Activated CD8-positive, alpha-beta memory T cell treated with anti-CD3 and anti-CD28 coated beads for 1 hour (primary cell): ENCODE measurements at regions not wholly inside any gene's neighbourhood (a gene's known extent, or its start where the extent isn't known, plus 50 kb on each side); places are given as distances from the start of the nearest gene placed in this dataset.

Experiments
- DNase-seq, 2 donors: peaks; one replicate each; pipeline ENCODE4 v3.0.0-alpha.2; 2020; ENCODE audit warnings: low read depth in 1 of 2; ENCODE audit errors: extremely low read depth in 1 of 2

- DNase-seq = no peak
Observed at GRCh38 chr14:98962118-98962517, 309.9 kb downstream of the BCL11B start.

- DNase-seq = no peak
Observed at GRCh38 chr14:98963610-98964009, 308.4 kb downstream of the BCL11B start.

- DNase-seq = no peak
Observed at GRCh38 chr14:98964171-98964570, 307.8 kb downstream of the BCL11B start.

- no peak for DNase-seq
Observed at GRCh38 chr14:98965076-98965475, 306.9 kb downstream of the BCL11B start.

GRCh38 chr14:98966016-98966415 is 306.0 kb downstream of the BCL11B start:
- no peak for DNase-seq

- DNase-seq = no peak
Observed at GRCh38 chr14:98966475-98967162, 305.4 kb downstream of the BCL11B start.

- no peak for DNase-seq
Observed at GRCh38 chr14:98974113-98974512, 297.9 kb downstream of the BCL11B start.

- no peak for DNase-seq
Observed at GRCh38 chr14:98976271-98976670, 295.7 kb downstream of the BCL11B start.

GRCh38 chr14:98977451-98977850 is 294.5 kb downstream of the BCL11B start:
- DNase-seq = no peak

- no peak for DNase-seq
Observed at GRCh38 chr14:98982986-98983385, 289.0 kb downstream of the BCL11B start.

- no peak for DNase-seq
Observed at GRCh38 chr14:98984027-98984718, 287.8 kb downstream of the BCL11B start.

GRCh38 chr14:98984719-98985041 is 287.3 kb downstream of the BCL11B start:
- DNase-seq = peak; percentile 38 to 43

- no peak for DNase-seq
Observed at GRCh38 chr14:98993818-98994217, 278.2 kb downstream of the BCL11B start.

- no peak for DNase-seq
Observed at GRCh38 chr14:98994561-98994960, 277.4 kb downstream of the BCL11B start.

- DNase-seq = no peak
Observed at GRCh38 chr14:98997526-98998205, 274.3 kb downstream of the BCL11B start.

- no peak for DNase-seq
Observed at GRCh38 chr14:98999345-98999744, 272.7 kb downstream of the BCL11B start.

- DNase-seq = no peak
Observed at GRCh38 chr14:98999901-99000300, 272.1 kb downstream of the BCL11B start.

GRCh38 chr14:99001241-99001640 is 270.8 kb downstream of the BCL11B start:
- DNase-seq = no peak

GRCh38 chr14:99003646-99004045 is 268.4 kb downstream of the BCL11B start:
- DNase-seq = no peak

GRCh38 chr14:99004112-99004511 is 267.9 kb downstream of the BCL11B start:
- DNase-seq = no peak

- no peak for DNase-seq
Observed at GRCh38 chr14:99006276-99006675, 265.7 kb downstream of the BCL11B start.

- DNase-seq = no peak
Observed at GRCh38 chr14:99007795-99008194, 264.2 kb downstream of the BCL11B start.
